ENCODE measurements at regions not wholly inside any gene's neighbourhood (a gene's known extent, or its start where the extent isn't known, plus 50 kb on each side); places are given as distances from the start of the nearest gene placed in this dataset.

DNA sequence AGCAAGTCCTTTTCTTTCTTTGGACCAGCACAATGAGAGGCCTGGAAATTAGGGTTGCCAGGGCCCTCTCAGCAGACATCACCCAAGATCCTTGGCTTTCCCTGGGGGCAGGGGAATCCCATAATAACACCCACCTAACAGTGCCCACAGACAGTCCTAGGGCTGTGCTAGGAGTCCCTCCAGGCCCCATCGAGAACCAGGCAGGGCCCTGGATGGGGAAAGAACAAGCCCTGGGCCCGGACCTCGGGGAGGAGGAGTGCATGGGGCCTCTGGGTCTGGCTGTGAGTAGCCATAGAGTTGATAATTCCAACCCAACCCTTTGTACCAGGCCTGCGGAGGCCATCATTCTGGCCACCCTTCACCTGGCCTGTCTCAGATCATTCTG, 201.2 kb upstream of the ZMIZ1 start:
- TF ChIP-seq USF1 (IDR thresholded peaks at IDR 0.05) (no peak), RAD21 (IDR thresholded peaks at IDR 0.05; ENCODE audit: low read depth) (no peak), TCF12 (IDR thresholded peaks at IDR 0.05; ENCODE audit: low read depth) (no peak), CEBPB (IDR thresholded peaks at IDR 0.05) (no peak)

- TF ChIP-seq CEBPB (IDR thresholded peaks at IDR 0.05): no peak
- no peak for TF ChIP-seq YY1 (IDR thresholded peaks at IDR 0.05; ENCODE audit: low read depth)
Observed at GRCh38 chr10:78868048-78868447, 200.7 kb upstream of the ZMIZ1 start.

- TF ChIP-seq EGR1 (IDR thresholded peaks at IDR 0.05): no peak
- TF ChIP-seq TCF12 (IDR thresholded peaks at IDR 0.05; ENCODE audit: low read depth): no peak
- no peak for TF ChIP-seq TAF1 (IDR thresholded peaks at IDR 0.05; ENCODE audit: low read depth)
- TF ChIP-seq FOXM1 (IDR thresholded peaks at IDR 0.05; ENCODE audit: borderline replicate concordance, low read depth): no peak
- TF ChIP-seq RAD21 (IDR thresholded peaks at IDR 0.05; ENCODE audit: low read depth): no peak
- no peak for TF ChIP-seq CEBPB (IDR thresholded peaks at IDR 0.05)
- no peak for TF ChIP-seq CREB1 (IDR thresholded peaks at IDR 0.05; ENCODE audit: low read depth)
- TF ChIP-seq, protein P1, sequence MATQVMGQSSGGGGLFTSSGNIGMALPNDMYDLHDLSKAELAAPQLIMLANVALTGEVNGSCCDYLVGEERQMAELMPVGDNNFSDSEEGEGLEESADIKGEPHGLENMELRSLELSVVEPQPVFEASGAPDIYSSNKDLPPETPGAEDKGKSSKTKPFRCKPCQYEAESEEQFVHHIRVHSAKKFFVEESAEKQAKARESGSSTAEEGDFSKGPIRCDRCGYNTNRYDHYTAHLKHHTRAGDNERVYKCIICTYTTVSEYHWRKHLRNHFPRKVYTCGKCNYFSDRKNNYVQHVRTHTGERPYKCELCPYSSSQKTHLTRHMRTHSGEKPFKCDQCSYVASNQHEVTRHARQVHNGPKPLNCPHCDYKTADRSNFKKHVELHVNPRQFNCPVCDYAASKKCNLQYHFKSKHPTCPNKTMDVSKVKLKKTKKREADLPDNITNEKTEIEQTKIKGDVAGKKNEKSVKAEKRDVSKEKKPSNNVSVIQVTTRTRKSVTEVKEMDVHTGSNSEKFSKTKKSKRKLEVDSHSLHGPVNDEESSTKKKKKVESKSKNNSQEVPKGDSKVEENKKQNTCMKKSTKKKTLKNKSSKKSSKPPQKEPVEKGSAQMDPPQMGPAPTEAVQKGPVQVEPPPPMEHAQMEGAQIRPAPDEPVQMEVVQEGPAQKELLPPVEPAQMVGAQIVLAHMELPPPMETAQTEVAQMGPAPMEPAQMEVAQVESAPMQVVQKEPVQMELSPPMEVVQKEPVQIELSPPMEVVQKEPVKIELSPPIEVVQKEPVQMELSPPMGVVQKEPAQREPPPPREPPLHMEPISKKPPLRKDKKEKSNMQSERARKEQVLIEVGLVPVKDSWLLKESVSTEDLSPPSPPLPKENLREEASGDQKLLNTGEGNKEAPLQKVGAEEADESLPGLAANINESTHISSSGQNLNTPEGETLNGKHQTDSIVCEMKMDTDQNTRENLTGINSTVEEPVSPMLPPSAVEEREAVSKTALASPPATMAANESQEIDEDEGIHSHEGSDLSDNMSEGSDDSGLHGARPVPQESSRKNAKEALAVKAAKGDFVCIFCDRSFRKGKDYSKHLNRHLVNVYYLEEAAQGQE (IDR thresholded peaks at IDR 0.05; ENCODE audit: low read depth): no peak
Observed at GRCh38 chr10:78868456-78868855, 200.3 kb upstream of the ZMIZ1 start.

- no peak for TF ChIP-seq TEAD4 (IDR thresholded peaks at IDR 0.05)
- TF ChIP-seq MAX (IDR thresholded peaks at IDR 0.05): no peak
- no peak for TF ChIP-seq RAD21 (IDR thresholded peaks at IDR 0.05; ENCODE audit: low read depth)
Observed at GRCh38 chr10:78868861-78869260, 199.9 kb upstream of the ZMIZ1 start.

- no peak for TF ChIP-seq RAD21 (IDR thresholded peaks at IDR 0.05; ENCODE audit: low read depth)
- no peak for TF ChIP-seq MAX (IDR thresholded peaks at IDR 0.05)
- TF ChIP-seq, protein P1 (IDR thresholded peaks at IDR 0.05; ENCODE audit: low read depth): no peak
- no peak for TF ChIP-seq YY1 (IDR thresholded peaks at IDR 0.05; ENCODE audit: low read depth)
- no peak for TF ChIP-seq ZBTB7A (IDR thresholded peaks at IDR 0.05; ENCODE audit: low read depth)
Observed at GRCh38 chr10:78869508-78870454, 199.0 kb upstream of the ZMIZ1 start.

- TF ChIP-seq TEAD4 (IDR thresholded peaks at IDR 0.05) (no peak), TCF12 (IDR thresholded peaks at IDR 0.05; ENCODE audit: low read depth) (no peak), EP300 (IDR thresholded peaks at IDR 0.05; ENCODE audit: borderline replicate concordance) (no peak), FOXM1 (IDR thresholded peaks at IDR 0.05; ENCODE audit: borderline replicate concordance, low read depth) (no peak), CEBPB (IDR thresholded peaks at IDR 0.05) (no peak), MAX (IDR thresholded peaks at IDR 0.05) (no peak), NFIC (IDR thresholded peaks at IDR 0.05) (no peak), RAD21 (IDR thresholded peaks at IDR 0.05; ENCODE audit: low read depth) (no peak), EGR1 (IDR thresholded peaks at IDR 0.05) (no peak)
- TF ChIP-seq, protein P1 (IDR thresholded peaks at IDR 0.05; ENCODE audit: low read depth): no peak
Observed at GRCh38 chr10:78870458-78870857, 198.3 kb upstream of the ZMIZ1 start.

Data from Ishikawa (cell line).